ENCODE measurements at regions not wholly inside any gene's neighbourhood (a gene's known extent, or its start where the extent isn't known, plus 50 kb on each side); places are given as distances from the start of the nearest gene placed in this dataset.

GRCh38 chr10:123346581-123346980 is 192.4 kb downstream of the BUB3 start:
- dilution Hi-C loops (cut with MboI; ENCODE audit: extremely low pct_ligation_motif_present, low sequenced_read_pairs) = no loop called here
- Histone ChIP-seq H3K36me3 (ENCODE audit: control insufficient read depth in 2 of 2, extremely low read depth in 1 of 2, insufficient read depth in 2 of 2, low read length in 2 of 2) (no peaks in the 10 kb centered on the region), H3K27me3 (ENCODE audit: control insufficient read depth, extremely low read depth, insufficient read depth, low read length) (peaks cover 2% of the 10 kb centered on the region), H4K20me1 (ENCODE audit: control insufficient read depth, extremely low read depth, insufficient read depth, low read length) (no peaks in the 10 kb centered on the region), H2AFZ (ENCODE audit: control insufficient read depth, low read length) (no peak overlapping the region), H3K79me2 (ENCODE audit: control insufficient read depth, insufficient read depth, low read length) (no peaks in the 10 kb centered on the region), H3K27ac (ENCODE audit: control insufficient read depth, insufficient read depth, low read length) (no peak overlapping the region), H3K9me3 (ENCODE audit: control insufficient read depth, low read depth, low read length) (no peaks in the 10 kb centered on the region), H3K4me1 (ENCODE audit: control insufficient read depth, extremely low read depth, insufficient read depth, low read length) (no peaks in the 10 kb centered on the region), H3K4me3 (ENCODE audit: control insufficient read depth in 2 of 3, extremely low read depth in 1 of 3, insufficient read depth in 2 of 3, low read depth in 1 of 3, low read length in 3 of 3) (no peak overlapping the region), H3K4me2 (ENCODE audit: control insufficient read depth, extremely low read depth, insufficient read depth, low read depth, low read length) (no peak overlapping the region), H3K9me1 (ENCODE audit: control insufficient read depth, extremely low read depth, insufficient read depth, low read length) (no peaks in the 10 kb centered on the region), H3K9ac (ENCODE audit: control insufficient read depth, extremely low read depth, insufficient read depth, low read length) (no peak overlapping the region)
- FAIRE-seq (no peak), DNase-seq (ENCODE audit: low read depth, low spot score) (no peak)
- TF ChIP-seq CTCF (optimal IDR thresholded peaks at IDR 0.05 in 1 of 3, IDR thresholded peaks at IDR 0.05 in 1 of 3, conservative IDR thresholded peaks at IDR 0.05 in 1 of 3; ENCODE audit: extremely low read depth in 1 of 3, insufficient read depth in 2 of 3, low read length in 3 of 3) (no peak), EZH2 (IDR thresholded peaks at IDR 0.05; ENCODE audit: low read length) (no peak)

GRCh38 chr10:123348691-123349572 is 194.7 kb downstream of the BUB3 start:
- DNase-seq (ENCODE audit: low read depth, low spot score) (no peak), FAIRE-seq (no peak)
- dilution Hi-C loops (cut with MboI; ENCODE audit: extremely low pct_ligation_motif_present, low sequenced_read_pairs) = no loop called here

More at GRCh38 chr10:123348691-123349572, 194.7 kb downstream of the BUB3 start:
- no peak overlapping the region for H3K4me3 ChIP-seq (ENCODE audit: control insufficient read depth in 2 of 3, extremely low read depth in 1 of 3, insufficient read depth in 2 of 3, low read depth in 1 of 3, low read length in 3 of 3)
- no peak for TF ChIP-seq EZH2 (IDR thresholded peaks at IDR 0.05; ENCODE audit: low read length)
- no peak for TF ChIP-seq CTCF (optimal IDR thresholded peaks at IDR 0.05 in 1 of 3, IDR thresholded peaks at IDR 0.05 in 1 of 3, conservative IDR thresholded peaks at IDR 0.05 in 1 of 3; ENCODE audit: extremely low read depth in 1 of 3, insufficient read depth in 2 of 3, low read length in 3 of 3)
- H3K36me3 ChIP-seq (ENCODE audit: control insufficient read depth in 2 of 2, extremely low read depth in 1 of 2, insufficient read depth in 2 of 2, low read length in 2 of 2) = no peaks in the 10 kb centered on the region
- peaks cover 2% of the 10 kb centered on the region for H3K27me3 ChIP-seq (ENCODE audit: control insufficient read depth, extremely low read depth, insufficient read depth, low read length)
- H3K9ac ChIP-seq (ENCODE audit: control insufficient read depth, extremely low read depth, insufficient read depth, low read length) = no peak overlapping the region
- no peaks in the 10 kb centered on the region for H3K9me3 ChIP-seq (ENCODE audit: control insufficient read depth, low read depth, low read length)
- no peaks in the 10 kb centered on the region for H3K4me1 ChIP-seq (ENCODE audit: control insufficient read depth, extremely low read depth, insufficient read depth, low read length)
- no peak overlapping the region for H3K4me2 ChIP-seq (ENCODE audit: control insufficient read depth, extremely low read depth, insufficient read depth, low read depth, low read length)
- no peaks in the 10 kb centered on the region for H4K20me1 ChIP-seq (ENCODE audit: control insufficient read depth, extremely low read depth, insufficient read depth, low read length)
- no peak overlapping the region for H2AFZ ChIP-seq (ENCODE audit: control insufficient read depth, low read length)
- H3K9me1 ChIP-seq (ENCODE audit: control insufficient read depth, extremely low read depth, insufficient read depth, low read length) = no peaks in the 10 kb centered on the region
- no peak overlapping the region for H3K27ac ChIP-seq (ENCODE audit: control insufficient read depth, insufficient read depth, low read length)
- no peaks in the 10 kb centered on the region for H3K79me2 ChIP-seq (ENCODE audit: control insufficient read depth, insufficient read depth, low read length)
